ENCODE measurements at regions not wholly inside any gene's neighbourhood (a gene's known extent, or its start where the extent isn't known, plus 50 kb on each side); places are given as distances from the start of the nearest gene placed in this dataset.

DNA sequence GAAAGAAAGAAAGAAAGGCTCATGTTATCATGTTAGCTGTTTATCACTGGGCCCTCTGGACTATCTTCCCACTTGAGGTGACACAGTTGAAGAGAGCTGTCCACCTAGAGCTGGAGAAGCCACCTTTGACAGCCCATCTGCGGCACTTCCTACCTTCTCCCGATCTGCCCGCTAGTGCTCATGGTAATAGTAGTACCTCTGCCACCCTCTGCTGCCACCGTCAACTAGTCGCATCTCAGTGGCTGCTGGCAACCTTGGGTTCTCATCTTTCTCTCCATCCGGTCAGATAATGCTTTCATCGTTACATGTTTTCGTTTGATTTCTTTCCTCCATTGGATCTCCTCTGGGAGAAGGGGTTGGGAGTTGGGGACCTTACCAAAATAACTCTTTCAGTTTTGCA is 63.2 kb upstream of the COPS8 start:
- intact Hi-C loops (cut with DNase I) = loop anchor here (10.0 kb wide), 1 partner anchor 668 kb away; no protein-coding TSS in a partner anchor

DNA sequence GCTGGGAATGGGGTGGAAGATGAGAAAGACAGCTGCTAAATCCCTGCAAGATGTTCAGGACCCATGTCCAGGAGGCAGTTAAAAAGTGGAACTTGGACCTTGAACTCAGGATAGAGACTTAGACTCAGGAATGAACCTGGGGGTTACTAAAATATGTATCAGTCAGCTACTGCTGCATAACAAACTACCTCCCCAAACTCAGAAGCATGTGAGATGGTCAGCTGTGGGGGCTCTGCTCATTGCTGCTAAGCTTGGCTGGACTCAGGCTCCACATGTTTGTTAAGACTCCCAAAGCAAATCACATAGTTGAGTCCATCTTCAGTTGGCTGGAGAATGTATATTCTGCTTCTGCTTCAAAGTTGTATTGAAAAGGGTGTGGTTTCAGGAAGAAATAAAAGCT is 61.4 kb upstream of the COPS8 start:
- intact Hi-C loops (cut with DNase I) = loop anchor here (10.0 kb wide), 1 partner anchor 669 kb away; no protein-coding TSS in a partner anchor

More for the DNA sequence above, 63.2 kb upstream of the COPS8 start:
- no peak overlapping the region for H3K4me3 ChIP-seq
- H3K27me3 ChIP-seq = no peaks in the 10 kb centered on the region
- DNase-seq = no peak
- H3K27ac ChIP-seq = no peak overlapping the region
- peaks cover 0 to 5% (median 0%) of the 10 kb centered on the region in 4 donors for H3K4me1 ChIP-seq
- 94 to 97% methylated on average over 8 of the region's 8 CpGs for WGBS, 2 donors
- no peaks in the 10 kb centered on the region for H3K36me3 ChIP-seq
- TF ChIP-seq POLR2A (IDR thresholded peaks at IDR 0.05) = no peak
- TF ChIP-seq, protein P1, sequence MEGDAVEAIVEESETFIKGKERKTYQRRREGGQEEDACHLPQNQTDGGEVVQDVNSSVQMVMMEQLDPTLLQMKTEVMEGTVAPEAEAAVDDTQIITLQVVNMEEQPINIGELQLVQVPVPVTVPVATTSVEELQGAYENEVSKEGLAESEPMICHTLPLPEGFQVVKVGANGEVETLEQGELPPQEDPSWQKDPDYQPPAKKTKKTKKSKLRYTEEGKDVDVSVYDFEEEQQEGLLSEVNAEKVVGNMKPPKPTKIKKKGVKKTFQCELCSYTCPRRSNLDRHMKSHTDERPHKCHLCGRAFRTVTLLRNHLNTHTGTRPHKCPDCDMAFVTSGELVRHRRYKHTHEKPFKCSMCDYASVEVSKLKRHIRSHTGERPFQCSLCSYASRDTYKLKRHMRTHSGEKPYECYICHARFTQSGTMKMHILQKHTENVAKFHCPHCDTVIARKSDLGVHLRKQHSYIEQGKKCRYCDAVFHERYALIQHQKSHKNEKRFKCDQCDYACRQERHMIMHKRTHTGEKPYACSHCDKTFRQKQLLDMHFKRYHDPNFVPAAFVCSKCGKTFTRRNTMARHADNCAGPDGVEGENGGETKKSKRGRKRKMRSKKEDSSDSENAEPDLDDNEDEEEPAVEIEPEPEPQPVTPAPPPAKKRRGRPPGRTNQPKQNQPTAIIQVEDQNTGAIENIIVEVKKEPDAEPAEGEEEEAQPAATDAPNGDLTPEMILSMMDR (IDR thresholded peaks at IDR 0.05) = no peak
- no peak for TF ChIP-seq EP300 (IDR thresholded peaks at IDR 0.05)
- TF ChIP-seq POLR2AphosphoS5 (IDR thresholded peaks at IDR 0.05) = no peak
- H3K9me3 ChIP-seq = peaks cover 0 to 6% (median 0%) of the 10 kb centered on the region in 4 donors

DNA sequence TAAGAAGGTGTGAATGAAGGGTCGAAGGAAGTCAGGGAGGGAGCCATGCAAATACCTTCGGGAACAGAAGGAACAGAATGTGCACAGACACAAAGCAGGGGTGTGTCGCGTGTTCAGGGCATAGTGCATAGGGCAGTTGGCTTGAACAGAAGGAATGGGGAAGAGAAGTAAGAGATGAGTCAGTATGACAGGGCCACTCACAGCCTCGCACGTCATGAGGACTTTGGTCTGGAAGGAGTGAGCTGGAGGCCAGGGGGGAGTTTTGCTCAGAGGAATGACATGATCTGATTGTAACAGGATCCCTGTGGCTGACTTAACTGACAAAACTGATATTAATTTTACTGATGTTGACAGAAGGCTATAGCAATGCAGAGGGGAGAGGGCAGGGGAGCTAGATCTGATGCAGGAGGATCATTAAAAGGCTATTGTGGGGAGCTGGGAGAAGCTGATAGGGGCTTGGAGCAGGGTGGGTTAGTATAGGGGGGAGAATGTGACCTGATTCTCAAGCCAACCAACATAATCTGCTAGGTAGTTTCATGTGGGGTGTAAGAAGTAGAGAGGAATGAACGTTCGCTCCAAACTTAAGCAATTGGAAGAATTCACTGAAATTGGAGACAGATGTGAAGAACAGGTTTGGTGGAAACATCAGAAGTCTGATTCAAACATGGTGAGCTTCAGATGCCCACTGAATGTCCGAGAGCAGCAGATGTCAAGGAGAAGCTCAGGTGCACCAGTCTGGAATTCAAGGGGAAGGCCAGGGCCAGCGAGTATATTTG is 60.4 kb upstream of the COPS8 start:
- Histone ChIP-seq H3K27me3 (no peaks in the 10 kb centered on the region), H3K9me3 (peaks cover 0 to 6% (median 0%) of the 10 kb centered on the region in 4 donors), H3K4me3 (no peak overlapping the region), H3K4me1 (peaks cover 0 to 7% (median 0%) of the 10 kb centered on the region in 4 donors), H3K36me3 (no peaks in the 10 kb centered on the region), H3K27ac (no peak overlapping the region)
- intact Hi-C loops (cut with DNase I) = loop anchor here (10.0 kb wide), 1 partner anchor 670 kb away; no protein-coding TSS in a partner anchor
- DNase-seq = no peak
- TF ChIP-seq, protein P1 (IDR thresholded peaks at IDR 0.05) = no peak
- TF ChIP-seq POLR2AphosphoS5 (IDR thresholded peaks at IDR 0.05) = no peak
- TF ChIP-seq POLR2A (IDR thresholded peaks at IDR 0.05) = no peak
- no peak for TF ChIP-seq EP300 (IDR thresholded peaks at IDR 0.05)
- 46 to 74% methylated on average over 10 of the region's 10 CpGs for WGBS, 2 donors

More for the DNA sequence above, 61.4 kb upstream of the COPS8 start:
- Histone ChIP-seq H3K4me1 (peaks cover 0 to 7% (median 0%) of the 10 kb centered on the region in 4 donors), H3K9me3 (peaks cover 0 to 6% (median 0%) of the 10 kb centered on the region in 4 donors), H3K27ac (no peak overlapping the region), H3K4me3 (no peak overlapping the region), H3K27me3 (no peaks in the 10 kb centered on the region), H3K36me3 (no peaks in the 10 kb centered on the region)
- TF ChIP-seq POLR2A (IDR thresholded peaks at IDR 0.05) = no peak
- TF ChIP-seq, protein P1 (IDR thresholded peaks at IDR 0.05) = no peak
- no peak for TF ChIP-seq POLR2AphosphoS5 (IDR thresholded peaks at IDR 0.05)
- TF ChIP-seq EP300 (IDR thresholded peaks at IDR 0.05) = no peak
- no peak for DNase-seq

DNA sequence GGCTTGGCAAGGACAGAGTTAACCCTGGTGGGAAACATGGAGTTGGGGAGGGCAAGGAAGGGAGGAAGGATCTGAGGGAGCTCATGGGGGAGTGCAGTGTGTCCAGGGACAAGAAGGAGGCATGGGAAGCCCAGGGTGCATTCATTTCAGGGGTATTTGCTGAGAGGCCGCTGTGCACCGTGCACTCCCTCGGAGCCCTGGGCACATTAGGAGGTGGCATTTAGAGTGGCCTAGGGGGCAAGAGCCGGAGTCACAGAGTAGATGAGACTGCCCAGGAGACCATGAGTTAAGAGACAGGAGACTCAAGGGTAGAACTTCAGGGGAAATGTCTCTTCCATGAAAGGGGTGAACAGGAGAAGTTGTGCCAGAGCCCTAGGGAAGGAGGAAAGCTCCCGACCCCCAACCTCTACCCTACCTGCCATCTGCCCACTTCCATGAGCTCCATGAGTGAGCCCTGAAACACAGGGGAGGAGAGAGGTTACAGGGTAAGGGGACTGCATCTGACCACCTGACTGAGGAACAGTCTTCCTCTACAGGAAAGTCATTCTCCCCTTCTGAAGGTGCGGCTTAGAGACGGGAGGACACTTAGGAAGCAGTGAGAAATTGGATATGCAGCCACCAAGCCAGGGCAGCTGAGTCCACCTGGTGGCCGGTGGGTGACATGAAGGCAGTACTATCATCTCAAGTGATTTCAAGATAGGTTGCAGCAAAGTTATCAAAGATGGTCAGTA is 58.5 kb upstream of the COPS8 start:
- intact Hi-C loops (cut with DNase I) = loop anchor here (2.0 to 10.0 kb wide), 2 partner anchors 514 to 672 kb away; no protein-coding TSS in a partner anchor

More for the DNA sequence above, 58.5 kb upstream of the COPS8 start:
- no peak overlapping the region for H3K4me3 ChIP-seq
- peaks cover 0 to 6% (median 0%) of the 10 kb centered on the region in 4 donors for H3K9me3 ChIP-seq
- peak; percentile 87 for DNase-seq
- H3K4me1 ChIP-seq = peaks cover 0 to 7% (median 0%) of the 10 kb centered on the region in 4 donors
- H3K27ac ChIP-seq = no peak overlapping the region
- H3K27me3 ChIP-seq = no peaks in the 10 kb centered on the region
- no peaks in the 10 kb centered on the region for H3K36me3 ChIP-seq
- WGBS, 2 donors = 47 to 62% methylated on average over 8 of the region's 8 CpGs
- TF ChIP-seq, protein P1 (IDR thresholded peaks at IDR 0.05) = peak; percentile 77 to 84 (median 82)
- no peak for TF ChIP-seq EP300 (IDR thresholded peaks at IDR 0.05)
